Mesendoderm (in vitro differentiated cells): ENCODE measurements at regions not wholly inside any gene's neighbourhood (a gene's known extent, or its start where the extent isn't known, plus 50 kb on each side); places are given as distances from the start of the nearest gene placed in this dataset.

Source experiments
- DNase-seq: peaks from one replicate; pipeline ENCODE4 v3.0.0; 2013
- H2AK5ac ChIP-seq: 2 replicates; pipeline ENCODE4 v1.6.1; 2013; ENCODE audit warnings: low read length, inconsistent platforms
- H2BK120ac ChIP-seq: 2 replicates; pipeline ENCODE4 v1.6.1; 2013; ENCODE audit warnings: low read depth, mild to moderate bottlenecking, low read length, moderate library complexity, mixed read lengths
- H2BK15ac ChIP-seq: replicated peaks from 2 replicates; pipeline ENCODE4 v1.6.1; 2013; ENCODE audit warnings: low read depth, mild to moderate bottlenecking, moderate library complexity
- H2BK5ac ChIP-seq: 2 replicates; pipeline ENCODE4 v1.6.1; 2013; ENCODE audit warnings: low read length, inconsistent platforms
- H3K18ac ChIP-seq: 2 replicates; pipeline ENCODE4 v1.6.1; 2013; ENCODE audit warnings: mild to moderate bottlenecking, low read length, mixed read lengths
- H3K23ac ChIP-seq: one replicate; pipeline ENCODE4 v1.6.1; 2013; ENCODE audit warnings: low read length
- H3K27ac ChIP-seq: 2 replicates; pipeline ENCODE4 v1.5.1; 2013; ENCODE audit warnings: low read depth, mild to moderate bottlenecking, inconsistent platforms, low read length, moderate library complexity
- H3K27me3 ChIP-seq: 2 replicates; pipeline ENCODE4 v1.6.1; 2013; ENCODE audit warnings: low read length, control low read depth, mild to moderate bottlenecking, inconsistent platforms; ENCODE audit not compliant: insufficient read depth, poor library complexity
- H3K36me3 ChIP-seq: 2 replicates; pipeline ENCODE4 v1.6.1; 2013; ENCODE audit warnings: low read length, inconsistent platforms; ENCODE audit not compliant: control insufficient read depth, insufficient read depth
- H3K4ac ChIP-seq: one replicate; pipeline ENCODE4 v1.6.1; 2013; ENCODE audit warnings: low read depth, mild to moderate bottlenecking, low read length, moderate library complexity
- H3K4me1 ChIP-seq: 2 replicates; pipeline ENCODE4 v1.6.1; 2013; ENCODE audit warnings: low read depth, low read length, inconsistent platforms; ENCODE audit not compliant: control insufficient read depth
- H3K4me2 ChIP-seq: 2 replicates; pipeline ENCODE4 v1.6.1; 2013; ENCODE audit warnings: low read length
- H3K4me3 ChIP-seq: 2 replicates; pipeline ENCODE4 v1.5.1; 2013; ENCODE audit warnings: mild to moderate bottlenecking, low read length
- H3K56ac ChIP-seq: one replicate; pipeline ENCODE4 v1.6.1; 2013; ENCODE audit warnings: low read length
- H3K79me1 ChIP-seq: 2 replicates; pipeline ENCODE4 v1.6.1; 2013; ENCODE audit warnings: low read length, inconsistent platforms
- H3K79me2 ChIP-seq: 2 replicates; pipeline ENCODE4 v1.6.1; 2013; ENCODE audit warnings: mild to moderate bottlenecking, low read length; ENCODE audit not compliant: control insufficient read depth, insufficient read depth
- H3K9ac ChIP-seq: 2 replicates; pipeline ENCODE4 v1.6.1; 2013; ENCODE audit warnings: low read length, inconsistent platforms
- H4K5ac ChIP-seq: one replicate; pipeline ENCODE4 v1.6.1; 2013; ENCODE audit warnings: low read length
- H4K8ac ChIP-seq: one replicate; pipeline ENCODE4 v1.6.1; 2013; ENCODE audit warnings: low read depth, mild to moderate bottlenecking, control low read depth, low read length, moderate library complexity
- WGBS: extraction: QIAGEN DNeasy Blood & Tissue Kit; methylation state at CpG from one replicate; pipeline ENCODE4 v1.1.7; 2013; ENCODE audit warnings: low lambda C conversion rate, missing lambda C conversion rate; ENCODE audit not compliant: insufficient coverage; ENCODE audit errors: extremely low coverage; 5-methylcytosine and 5-hydroxymethylcytosine counted together

DNA sequence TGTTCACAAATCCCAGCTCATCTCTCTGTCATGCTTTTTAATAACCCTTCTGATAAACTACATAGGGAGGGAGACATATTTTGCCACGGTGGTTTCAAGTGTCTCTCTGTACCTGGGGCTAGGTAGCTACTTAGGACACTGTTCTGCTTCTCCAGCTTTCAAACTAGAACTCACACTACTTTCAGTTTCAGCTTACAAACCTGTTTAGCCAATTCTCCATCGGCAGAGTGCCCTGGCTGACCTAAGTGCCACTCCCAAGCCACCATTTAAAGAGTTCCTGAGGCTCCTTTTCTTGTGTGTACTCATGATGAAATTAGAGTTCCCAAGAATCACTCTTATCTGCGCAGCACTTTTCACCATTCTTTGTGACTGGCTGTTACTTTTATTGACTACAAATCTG, 899.2 kb downstream of the FAT4 start:
- WGBS = no CpG with 5 or more reads among the region's 3 CpGs
- no peak overlapping the region for H3K27ac ChIP-seq
- H3K4me1 ChIP-seq = no peaks in the 10 kb centered on the region
- no peaks in the 10 kb centered on the region for H3K36me3 ChIP-seq
- no peaks in the 10 kb centered on the region for H3K79me2 ChIP-seq
- H4K5ac ChIP-seq = no peak overlapping the region
- H2BK5ac ChIP-seq = no peak overlapping the region
- no peak overlapping the region for H3K4ac ChIP-seq
- no peak overlapping the region for H3K4me2 ChIP-seq
- no peak overlapping the region for H3K4me3 ChIP-seq
- DNase-seq = no peak
- no peak overlapping the region for H2BK120ac ChIP-seq
- H4K8ac ChIP-seq = no peak overlapping the region
- no peaks in the 10 kb centered on the region for H3K79me1 ChIP-seq
- H3K27me3 ChIP-seq = no peaks in the 10 kb centered on the region
- H3K56ac ChIP-seq = no peak overlapping the region
- no peak overlapping the region for H2AK5ac ChIP-seq
- H3K9ac ChIP-seq = no peak overlapping the region
- no peak overlapping the region for H3K23ac ChIP-seq
- H2BK15ac ChIP-seq = no peak overlapping the region
- no peak overlapping the region for H3K18ac ChIP-seq

DNA sequence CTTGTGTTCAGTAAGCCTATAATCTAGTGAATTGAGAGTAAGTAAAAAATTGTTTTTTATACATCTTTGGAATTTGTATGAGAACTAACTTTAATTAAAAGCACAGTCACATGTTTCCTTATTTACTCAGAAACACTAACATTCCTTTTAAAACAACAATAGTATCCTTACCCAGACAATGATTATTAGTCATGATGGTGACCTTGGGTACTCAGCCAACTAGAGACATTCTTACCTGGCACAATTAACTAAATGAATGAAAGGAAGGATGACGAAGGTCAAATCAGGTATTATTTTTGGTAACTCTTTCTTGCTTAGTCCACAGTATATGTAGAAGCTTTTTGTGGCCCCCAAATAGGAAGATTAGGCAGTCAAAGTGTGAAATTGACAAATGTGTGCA, 901.0 kb downstream of the FAT4 start:
- no peaks in the 10 kb centered on the region for H3K27me3 ChIP-seq
- no peak overlapping the region for H3K56ac ChIP-seq
- no CpG with 5 or more reads among the region's 1 CpG for WGBS
- H2AK5ac ChIP-seq = no peak overlapping the region
- H3K4ac ChIP-seq = no peak overlapping the region
- H2BK15ac ChIP-seq = no peak overlapping the region
- no peak overlapping the region for H4K8ac ChIP-seq
- no peak overlapping the region for H3K27ac ChIP-seq
- H3K4me2 ChIP-seq = no peak overlapping the region
- no peak overlapping the region for H2BK120ac ChIP-seq
- no peak overlapping the region for H3K9ac ChIP-seq
- H4K5ac ChIP-seq = no peak overlapping the region
- H3K36me3 ChIP-seq = no peaks in the 10 kb centered on the region
- H3K79me1 ChIP-seq = no peaks in the 10 kb centered on the region
- no peak overlapping the region for H3K23ac ChIP-seq
- H3K79me2 ChIP-seq = no peaks in the 10 kb centered on the region
- H3K4me3 ChIP-seq = no peak overlapping the region
- no peaks in the 10 kb centered on the region for H3K4me1 ChIP-seq
- no peak overlapping the region for H2BK5ac ChIP-seq
- H3K18ac ChIP-seq = no peak overlapping the region
- DNase-seq = no peak

- Histone ChIP-seq H3K27ac (no peak overlapping the region), H3K23ac (no peak overlapping the region), H3K79me1 (no peaks in the 10 kb centered on the region), H3K36me3 (no peaks in the 10 kb centered on the region), H2BK120ac (no peak overlapping the region), H3K4me1 (no peaks in the 10 kb centered on the region), H4K8ac (no peak overlapping the region), H2AK5ac (no peak overlapping the region), H2BK15ac (no peak overlapping the region), H3K4ac (no peak overlapping the region), H4K5ac (no peak overlapping the region), H3K9ac (no peak overlapping the region), H2BK5ac (no peak overlapping the region), H3K79me2 (no peaks in the 10 kb centered on the region), H3K56ac (no peak overlapping the region), H3K18ac (no peak overlapping the region), H3K4me2 (no peak overlapping the region), H3K4me3 (no peak overlapping the region), H3K27me3 (no peaks in the 10 kb centered on the region)
- DNase-seq = no peak
Measured at GRCh38 chr4:126216611-126217010, 901.9 kb downstream of the FAT4 start.

DNA sequence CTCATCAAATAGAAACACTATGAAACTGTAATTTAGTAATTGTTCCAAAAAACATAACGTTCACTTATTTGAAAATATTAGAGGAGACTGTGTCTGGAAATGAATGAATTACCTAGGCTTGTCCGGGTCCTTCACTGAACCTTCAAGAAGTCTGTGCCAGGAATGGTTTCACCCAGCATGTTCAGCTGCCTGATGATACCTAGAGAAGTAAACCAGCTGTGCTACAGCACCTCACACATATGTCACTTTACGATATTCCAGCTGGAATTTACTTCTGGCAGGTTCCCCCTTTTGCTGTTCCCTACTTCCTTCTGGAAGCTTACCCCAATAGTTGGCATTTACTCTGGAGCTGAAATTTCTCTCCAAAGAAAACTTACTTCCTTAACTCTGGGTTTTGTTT, 906.5 kb downstream of the FAT4 start:
- Histone ChIP-seq H3K23ac (no peak overlapping the region), H3K27me3 (no peaks in the 10 kb centered on the region), H3K79me1 (no peaks in the 10 kb centered on the region), H3K79me2 (no peaks in the 10 kb centered on the region), H4K5ac (no peak overlapping the region), H3K4ac (no peak overlapping the region), H3K4me2 (no peak overlapping the region), H3K36me3 (no peaks in the 10 kb centered on the region), H3K4me1 (no peaks in the 10 kb centered on the region), H3K56ac (no peak overlapping the region), H3K9ac (no peak overlapping the region), H3K4me3 (no peak overlapping the region), H3K27ac (no peak overlapping the region), H2BK120ac (no peak overlapping the region), H3K18ac (no peak overlapping the region), H2BK5ac (no peak overlapping the region), H2BK15ac (no peak overlapping the region), H4K8ac (no peak overlapping the region), H2AK5ac (no peak overlapping the region)
- no CpG with 5 or more reads among the region's 3 CpGs for WGBS
- no peak for DNase-seq

- Histone ChIP-seq H4K8ac (no peak overlapping the region), H3K18ac (no peak overlapping the region), H3K79me2 (no peaks in the 10 kb centered on the region), H3K4ac (no peak overlapping the region), H3K27ac (no peak overlapping the region), H3K79me1 (no peaks in the 10 kb centered on the region), H3K23ac (no peak overlapping the region), H3K4me1 (no peaks in the 10 kb centered on the region), H2AK5ac (no peak overlapping the region), H3K56ac (no peak overlapping the region), H3K9ac (no peak overlapping the region), H2BK120ac (no peak overlapping the region), H3K27me3 (no peaks in the 10 kb centered on the region), H4K5ac (no peak overlapping the region), H2BK15ac (no peak overlapping the region), H3K36me3 (no peaks in the 10 kb centered on the region), H3K4me3 (no peak overlapping the region), H3K4me2 (no peak overlapping the region), H2BK5ac (no peak overlapping the region)
- peak; percentile 13 for DNase-seq
- no CpG with 5 or more reads among the region's 1 CpG for WGBS
Measured at GRCh38 chr4:126221717-126222340, 907.1 kb downstream of the FAT4 start.

DNA sequence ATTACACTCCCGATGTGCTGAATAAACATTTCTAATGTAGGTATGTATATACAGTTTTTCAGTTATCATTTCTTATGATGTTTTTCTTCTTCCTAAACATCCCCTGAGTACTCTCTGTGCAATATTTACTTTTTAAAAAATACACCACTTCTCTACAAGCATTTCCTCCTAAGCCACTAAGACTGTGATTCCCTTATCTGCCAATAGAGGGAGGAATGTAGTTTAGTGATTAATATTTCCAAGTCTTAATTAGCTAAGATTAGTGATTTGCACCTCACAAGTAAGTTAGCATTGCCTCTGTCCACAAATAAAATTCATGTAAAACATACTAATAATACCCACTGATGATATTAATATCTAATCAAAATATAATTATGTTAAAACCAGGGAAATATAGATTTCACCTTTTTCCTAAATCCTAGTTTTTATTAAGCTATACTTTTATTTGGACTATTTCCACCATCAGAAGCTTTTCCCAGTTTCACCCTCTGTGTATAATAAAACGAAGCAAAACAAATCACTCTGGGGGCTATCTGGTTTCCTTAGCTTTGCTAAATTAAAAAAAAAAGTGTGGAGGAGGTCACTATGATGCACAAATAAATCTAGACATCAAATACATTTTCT, 909.1 kb downstream of the FAT4 start:
- Histone ChIP-seq H2BK15ac (no peak overlapping the region), H2BK5ac (no peak overlapping the region), H2BK120ac (no peak overlapping the region), H3K27me3 (no peaks in the 10 kb centered on the region), H3K36me3 (no peaks in the 10 kb centered on the region), H3K18ac (no peak overlapping the region), H3K56ac (no peak overlapping the region), H3K9ac (no peak overlapping the region), H3K23ac (no peak overlapping the region), H3K4ac (no peak overlapping the region), H3K27ac (no peak overlapping the region), H4K5ac (no peak overlapping the region), H3K79me1 (no peaks in the 10 kb centered on the region), H3K79me2 (no peaks in the 10 kb centered on the region), H3K4me1 (no peaks in the 10 kb centered on the region), H4K8ac (no peak overlapping the region), H3K4me3 (no peak overlapping the region), H2AK5ac (no peak overlapping the region), H3K4me2 (no peak overlapping the region)
- DNase-seq = peak; percentile 28
- no CpG with 5 or more reads among the region's 2 CpGs for WGBS
